ENCODE measurements at regions not wholly inside any gene's neighbourhood (a gene's known extent, or its start where the extent isn't known, plus 50 kb on each side); places are given as distances from the start of the nearest gene placed in this dataset.

- no peak overlapping the region for H3K4me3 Mint-ChIP-seq
- H3K27me3 Mint-ChIP-seq (ENCODE audit: low read depth) = no peaks in the 10 kb centered on the region
- H3K36me3 Mint-ChIP-seq (ENCODE audit: low read depth) = no peaks in the 10 kb centered on the region
- H3K27ac Mint-ChIP-seq = peak overlapping the region in 1 of 3 experiments; percentile 12
- no peaks in the 10 kb centered on the region for H3K9me3 Mint-ChIP-seq
- H3K4me1 Mint-ChIP-seq = no peaks in the 10 kb centered on the region
- TF ChIP-seq, protein P1, sequence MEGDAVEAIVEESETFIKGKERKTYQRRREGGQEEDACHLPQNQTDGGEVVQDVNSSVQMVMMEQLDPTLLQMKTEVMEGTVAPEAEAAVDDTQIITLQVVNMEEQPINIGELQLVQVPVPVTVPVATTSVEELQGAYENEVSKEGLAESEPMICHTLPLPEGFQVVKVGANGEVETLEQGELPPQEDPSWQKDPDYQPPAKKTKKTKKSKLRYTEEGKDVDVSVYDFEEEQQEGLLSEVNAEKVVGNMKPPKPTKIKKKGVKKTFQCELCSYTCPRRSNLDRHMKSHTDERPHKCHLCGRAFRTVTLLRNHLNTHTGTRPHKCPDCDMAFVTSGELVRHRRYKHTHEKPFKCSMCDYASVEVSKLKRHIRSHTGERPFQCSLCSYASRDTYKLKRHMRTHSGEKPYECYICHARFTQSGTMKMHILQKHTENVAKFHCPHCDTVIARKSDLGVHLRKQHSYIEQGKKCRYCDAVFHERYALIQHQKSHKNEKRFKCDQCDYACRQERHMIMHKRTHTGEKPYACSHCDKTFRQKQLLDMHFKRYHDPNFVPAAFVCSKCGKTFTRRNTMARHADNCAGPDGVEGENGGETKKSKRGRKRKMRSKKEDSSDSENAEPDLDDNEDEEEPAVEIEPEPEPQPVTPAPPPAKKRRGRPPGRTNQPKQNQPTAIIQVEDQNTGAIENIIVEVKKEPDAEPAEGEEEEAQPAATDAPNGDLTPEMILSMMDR (IDR thresholded peaks at IDR 0.05; ENCODE audit: unreplicated experiment in 3 of 3) = no peak
Observed at GRCh38 chr5:68137511-68138140, 77.9 kb upstream of the PIK3R1 start.

- no peaks in the 10 kb centered on the region for H3K4me1 Mint-ChIP-seq
- no peaks in the 10 kb centered on the region for H3K9me3 Mint-ChIP-seq
- no peak overlapping the region for H3K27ac Mint-ChIP-seq
- H3K36me3 Mint-ChIP-seq (ENCODE audit: low read depth) = no peaks in the 10 kb centered on the region
- H3K4me3 Mint-ChIP-seq = no peak overlapping the region
- no peaks in the 10 kb centered on the region for H3K27me3 Mint-ChIP-seq (ENCODE audit: low read depth)
- TF ChIP-seq, protein P1 (IDR thresholded peaks at IDR 0.05; ENCODE audit: unreplicated experiment in 3 of 3) = no peak
Observed at GRCh38 chr5:68134669-68135313, 80.8 kb upstream of the PIK3R1 start.

- no peak overlapping the region for H3K4me3 Mint-ChIP-seq
- no peaks in the 10 kb centered on the region for H3K9me3 Mint-ChIP-seq
- H3K36me3 Mint-ChIP-seq (ENCODE audit: low read depth) = no peaks in the 10 kb centered on the region
- H3K4me1 Mint-ChIP-seq = no peaks in the 10 kb centered on the region
- no peak overlapping the region for H3K27ac Mint-ChIP-seq
- TF ChIP-seq, protein P1 (IDR thresholded peaks at IDR 0.05; ENCODE audit: unreplicated experiment in 3 of 3) = no peak
- H3K27me3 Mint-ChIP-seq (ENCODE audit: low read depth) = no peaks in the 10 kb centered on the region
Observed at GRCh38 chr5:68134033-68134668, 81.4 kb upstream of the PIK3R1 start.

GRCh38 chr5:68130253-68130652 is 85.3 kb upstream of the PIK3R1 start:
- H3K27me3 Mint-ChIP-seq (ENCODE audit: low read depth) = no peaks in the 10 kb centered on the region
- H3K9me3 Mint-ChIP-seq = no peaks in the 10 kb centered on the region
- H3K4me3 Mint-ChIP-seq = no peak overlapping the region
- H3K36me3 Mint-ChIP-seq (ENCODE audit: low read depth) = no peaks in the 10 kb centered on the region
- H3K27ac Mint-ChIP-seq = no peak overlapping the region
- H3K4me1 Mint-ChIP-seq = no peaks in the 10 kb centered on the region
- TF ChIP-seq, protein P1 (IDR thresholded peaks at IDR 0.05; ENCODE audit: unreplicated experiment in 3 of 3) = no peak

DNA sequence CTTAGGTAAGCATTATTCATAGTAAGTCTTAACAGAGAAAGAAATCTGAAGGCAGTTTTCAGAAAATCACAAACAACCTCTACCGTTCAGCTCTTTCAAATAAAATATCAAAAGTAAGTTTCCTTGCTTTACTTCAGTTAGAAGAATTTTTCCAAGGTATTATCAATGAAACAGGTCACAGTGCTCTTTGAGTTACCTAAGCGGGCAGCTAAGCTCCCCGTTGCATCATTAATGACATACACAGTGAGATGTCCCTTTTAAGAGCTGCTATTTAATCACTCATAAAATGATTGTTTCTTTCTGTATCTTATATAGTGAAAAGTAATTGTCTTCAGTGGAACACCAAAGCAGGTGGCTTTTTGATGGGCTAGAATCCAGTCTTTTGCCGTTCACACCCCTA is 86.2 kb upstream of the PIK3R1 start:
- Mint-ChIP-seq H3K4me1 (no peaks in the 10 kb centered on the region), H3K9me3 (no peaks in the 10 kb centered on the region), H3K4me3 (no peak overlapping the region), H3K36me3 (ENCODE audit: low read depth) (no peaks in the 10 kb centered on the region), H3K27me3 (ENCODE audit: low read depth) (no peaks in the 10 kb centered on the region), H3K27ac (no peak overlapping the region)
- TF ChIP-seq, protein P1 (IDR thresholded peaks at IDR 0.05; ENCODE audit: unreplicated experiment in 3 of 3) = no peak

Measured in nephron (organoid).